RPMI7951 (cell line): ENCODE measurements at regions not wholly inside any gene's neighbourhood (a gene's known extent, or its start where the extent isn't known, plus 50 kb on each side); places are given as distances from the start of the nearest gene placed in this dataset.
"Not testable (repeated sequence)": the region's sequence is repeated elsewhere in the genome, so short reads cannot be mapped to it uniquely, and the experiment has no call there.

ENCODE experiments used
- DNase-seq: peaks from one replicate; pipeline ENCODE4 v3.0.0-alpha.2; 2012; ENCODE audit warnings: low read depth

DNA sequence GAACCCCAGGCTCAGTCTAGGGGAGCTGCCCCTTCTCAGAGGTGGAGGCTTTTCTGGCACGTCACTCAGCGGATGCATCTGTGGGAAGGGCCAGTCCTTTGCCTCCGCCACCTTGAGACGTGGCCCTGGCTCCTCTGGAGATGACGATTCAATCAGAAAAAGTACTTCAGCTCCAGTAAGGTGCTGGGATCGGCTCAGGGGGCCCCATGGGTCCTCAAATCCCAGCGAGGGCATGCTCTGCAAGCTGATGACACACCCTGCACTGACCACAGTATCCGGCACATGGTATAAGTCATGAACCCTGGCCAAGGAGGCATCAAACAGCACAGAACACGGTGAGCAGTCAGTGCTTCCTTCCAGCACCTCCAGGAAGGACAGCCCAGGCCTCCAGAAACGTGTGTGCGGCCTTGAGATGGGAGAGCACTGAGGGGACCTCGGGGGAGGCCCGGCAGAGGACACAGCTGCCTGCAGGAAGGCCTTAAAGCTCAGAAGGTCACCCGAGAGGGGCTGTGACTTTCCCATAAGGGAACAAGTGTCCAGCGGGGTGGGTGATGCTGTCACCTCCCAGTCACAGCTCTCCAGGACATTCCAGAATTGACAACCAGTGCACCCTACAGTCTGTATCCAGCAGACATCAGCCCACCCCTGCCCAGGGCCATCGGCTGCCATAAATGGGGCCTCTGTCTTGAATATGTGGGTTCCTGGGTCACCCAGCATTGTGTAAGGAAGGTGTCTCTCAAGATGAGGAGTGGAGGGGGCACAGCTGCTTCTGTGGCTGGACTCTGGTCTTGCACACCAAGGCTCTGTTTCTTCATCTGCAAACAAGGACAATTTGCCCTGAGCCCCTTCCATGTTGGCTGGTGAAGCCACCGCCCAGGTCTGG is 205.8 kb downstream of the NDUFA10 start:
- DNase-seq: peak; percentile 47

DNA sequence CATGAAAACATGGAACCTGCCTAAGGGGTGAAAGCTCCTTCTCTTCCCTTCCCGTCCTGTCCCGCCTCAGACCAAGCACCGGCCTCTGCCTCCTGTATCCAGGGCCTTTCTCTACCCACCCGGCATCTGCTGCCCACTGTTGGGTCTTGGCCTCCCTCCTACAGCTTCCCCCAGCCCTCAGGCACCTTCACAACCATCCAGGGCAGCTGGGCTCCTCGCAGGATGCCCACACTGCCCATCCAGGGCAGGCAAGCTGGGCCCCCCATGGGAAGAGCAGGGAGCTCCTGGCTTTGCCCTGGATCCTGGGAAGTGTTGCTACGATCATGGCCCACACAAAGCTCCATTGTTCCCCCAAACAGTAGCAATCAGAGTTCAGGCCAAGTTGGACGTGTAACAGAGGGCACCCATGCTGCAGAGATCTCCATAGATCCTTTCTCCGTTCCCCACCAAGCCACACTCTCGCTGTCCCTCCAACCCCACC is 206.6 kb downstream of the NDUFA10 start:
- no peak for DNase-seq

- DNase-seq: no peak
These were observed 207.1 kb downstream of the NDUFA10 start for GRCh38 chr2:239818086-239818485.

- not testable (repeated sequence) for DNase-seq
These were observed 207.6 kb downstream of the NDUFA10 start for GRCh38 chr2:239817468-239818031.

- no peak for DNase-seq
These were observed 208.3 kb downstream of the NDUFA10 start for GRCh38 chr2:239816576-239817467.

DNA sequence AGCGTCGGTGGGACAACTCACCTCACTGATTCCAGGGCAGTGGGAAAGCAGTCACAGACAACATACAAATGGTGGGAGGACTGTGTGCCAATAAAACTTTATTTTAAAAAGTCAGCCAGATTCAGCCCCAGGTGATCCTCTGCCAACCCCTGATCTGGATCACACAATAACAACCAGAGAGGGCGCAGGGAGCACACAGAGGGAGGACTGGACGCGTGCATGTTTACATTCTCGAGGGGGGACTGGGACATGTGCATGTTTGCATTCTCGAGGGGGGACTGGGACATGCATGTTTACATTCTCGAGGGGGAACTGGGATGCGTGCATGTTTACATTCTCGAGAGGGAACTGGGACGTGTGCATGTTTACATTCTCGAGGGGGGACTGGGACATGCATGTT is 209.5 kb downstream of the NDUFA10 start:
- no peak for DNase-seq

DNA sequence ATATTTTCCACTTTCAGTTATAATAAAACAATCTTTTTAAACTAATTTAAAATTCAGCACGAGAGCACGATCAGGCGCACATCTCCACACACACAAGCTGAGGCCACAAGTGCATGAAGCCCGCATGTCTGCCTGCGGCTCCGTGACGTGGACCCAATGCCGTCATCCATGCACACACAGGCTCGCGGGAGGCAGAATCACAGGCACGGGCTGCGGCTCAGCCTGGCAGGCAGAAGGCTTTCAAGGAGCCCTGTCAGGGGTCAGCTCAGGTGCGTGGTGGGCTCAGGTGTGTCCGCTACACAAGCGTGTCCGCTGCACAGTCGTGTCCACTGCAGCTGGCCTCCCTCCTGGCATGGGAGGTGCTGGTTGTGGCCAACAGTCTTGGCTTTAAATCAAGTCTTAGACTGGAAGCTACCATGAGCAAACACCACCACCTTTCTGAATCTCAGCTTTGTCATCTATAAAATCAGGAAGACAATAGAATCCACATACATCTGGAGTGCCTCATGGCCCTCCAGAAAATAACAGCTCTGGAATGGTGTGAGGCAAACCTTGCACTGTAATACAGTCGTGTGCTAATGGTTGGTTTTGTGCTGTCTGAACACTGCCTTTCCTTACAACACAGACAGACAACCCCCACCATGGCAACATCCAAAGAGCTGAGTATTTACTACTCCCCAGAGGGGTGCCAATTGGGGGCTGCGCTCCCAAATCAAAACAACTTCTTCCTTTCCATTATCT is 210.1 kb downstream of the NDUFA10 start:
- DNase-seq: no peak

DNA sequence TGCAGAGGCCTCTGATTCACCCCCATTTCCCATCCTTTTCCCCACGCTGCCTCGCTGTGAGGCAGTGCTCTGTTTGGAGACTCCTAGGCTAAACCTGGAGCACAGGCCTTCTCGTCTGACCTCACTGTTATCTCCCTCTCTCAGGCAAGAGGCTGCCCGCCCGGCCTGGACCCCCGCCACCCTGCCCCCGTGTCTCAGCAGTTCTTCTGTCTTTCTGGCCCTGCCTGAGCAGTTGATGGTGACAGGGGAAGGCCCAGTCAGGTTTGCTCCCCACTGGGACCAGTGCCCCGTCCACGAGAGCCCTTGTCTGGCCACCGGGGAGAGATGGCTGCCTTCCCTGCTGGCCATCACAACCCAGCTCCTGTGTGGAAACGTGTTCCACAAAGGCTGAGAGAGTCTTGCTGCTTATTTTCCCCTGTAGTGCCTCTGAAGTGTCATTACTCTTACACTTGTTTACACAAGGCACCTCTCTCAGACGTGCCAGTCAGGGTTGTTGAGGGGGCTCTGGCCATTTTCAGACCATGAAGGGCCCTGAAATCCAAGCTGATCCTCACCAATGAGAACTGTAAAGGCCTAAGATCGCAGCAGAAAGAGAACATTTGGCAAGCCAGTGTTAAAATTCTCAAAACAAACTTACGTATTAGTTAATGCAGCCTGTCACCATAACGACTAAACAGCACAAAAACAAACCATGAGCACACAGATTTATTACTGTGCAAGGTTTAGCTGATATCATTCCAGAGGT is 210.9 kb downstream of the NDUFA10 start:
- no peak for DNase-seq

DNA sequence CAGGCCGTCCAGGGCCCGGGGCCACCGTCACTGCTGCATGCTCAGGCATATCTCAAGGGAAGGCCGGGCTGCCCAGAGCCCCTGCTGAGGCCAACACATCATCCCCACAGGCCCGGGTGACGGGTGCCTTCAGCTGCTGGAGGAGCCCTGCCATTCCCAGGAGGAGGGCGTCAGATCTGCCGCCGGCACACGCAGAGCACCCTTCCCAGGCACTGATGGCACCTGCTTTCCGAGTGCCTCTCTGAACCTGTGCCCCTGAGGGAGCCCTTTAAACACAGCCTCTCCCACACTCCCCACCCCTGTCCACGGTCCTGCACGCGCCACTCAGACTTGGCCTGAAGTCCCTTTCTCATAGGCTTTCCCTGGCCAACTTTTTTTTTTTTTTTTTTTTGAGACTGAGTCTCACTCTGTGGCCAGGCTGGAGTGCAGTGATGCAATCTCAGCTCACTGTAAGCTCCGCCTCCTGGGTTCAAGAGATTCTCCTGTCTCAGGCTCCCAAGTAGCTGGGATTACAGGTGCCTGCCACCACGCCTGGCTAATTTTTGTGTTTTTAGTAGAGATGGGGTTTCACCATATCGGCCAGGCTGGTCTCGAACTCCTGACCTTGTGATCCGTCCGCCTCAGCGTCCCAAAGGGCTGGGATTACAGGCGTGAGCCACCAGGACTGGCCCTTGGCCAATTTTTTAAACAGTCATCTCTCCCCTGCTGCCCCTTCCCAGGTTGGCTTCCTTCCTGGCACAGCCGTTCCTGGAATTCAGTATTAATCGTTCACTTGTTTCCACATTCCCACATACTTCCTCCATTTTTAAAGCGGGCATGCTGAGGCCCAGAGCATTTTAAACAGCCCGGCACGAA is 211.7 kb downstream of the NDUFA10 start:
- DNase-seq: no peak

DNA sequence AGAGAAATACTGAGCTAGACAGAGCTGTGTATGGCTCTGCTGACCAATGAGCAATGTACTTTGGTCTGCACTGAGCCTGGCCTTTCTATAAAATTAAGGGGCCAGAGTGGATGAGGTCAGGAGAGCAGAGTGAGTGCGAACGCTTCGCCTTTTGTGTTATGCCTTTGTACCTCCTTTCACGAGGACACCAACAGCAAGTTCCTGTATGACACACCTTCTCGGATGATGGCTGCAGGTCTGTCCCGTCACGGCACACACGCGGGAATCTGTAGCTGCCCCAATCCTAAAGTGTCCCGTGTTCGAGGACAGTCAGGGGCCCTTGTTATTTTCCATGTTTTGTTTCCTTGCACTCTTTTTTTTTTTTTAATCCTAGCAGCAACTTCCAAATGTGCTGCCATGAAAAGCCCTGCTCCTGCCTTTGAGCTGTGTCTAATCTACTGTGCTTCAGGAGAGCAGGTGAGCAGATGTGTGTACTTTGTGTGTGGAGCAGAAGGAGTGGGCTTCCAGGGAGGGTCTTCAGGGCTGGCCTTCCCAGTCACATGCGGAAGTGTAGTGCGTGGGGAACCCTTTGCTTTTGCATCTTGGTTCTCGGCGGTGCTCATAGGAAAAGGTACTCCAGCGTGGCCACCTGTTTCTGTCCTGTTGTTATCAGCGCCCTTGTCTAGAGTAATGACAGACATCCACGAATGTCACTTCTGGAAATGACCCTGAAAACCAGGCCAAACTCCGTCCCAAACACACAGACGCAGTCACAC is 213.2 kb downstream of the NDUFA10 start:
- no peak for DNase-seq

DNA sequence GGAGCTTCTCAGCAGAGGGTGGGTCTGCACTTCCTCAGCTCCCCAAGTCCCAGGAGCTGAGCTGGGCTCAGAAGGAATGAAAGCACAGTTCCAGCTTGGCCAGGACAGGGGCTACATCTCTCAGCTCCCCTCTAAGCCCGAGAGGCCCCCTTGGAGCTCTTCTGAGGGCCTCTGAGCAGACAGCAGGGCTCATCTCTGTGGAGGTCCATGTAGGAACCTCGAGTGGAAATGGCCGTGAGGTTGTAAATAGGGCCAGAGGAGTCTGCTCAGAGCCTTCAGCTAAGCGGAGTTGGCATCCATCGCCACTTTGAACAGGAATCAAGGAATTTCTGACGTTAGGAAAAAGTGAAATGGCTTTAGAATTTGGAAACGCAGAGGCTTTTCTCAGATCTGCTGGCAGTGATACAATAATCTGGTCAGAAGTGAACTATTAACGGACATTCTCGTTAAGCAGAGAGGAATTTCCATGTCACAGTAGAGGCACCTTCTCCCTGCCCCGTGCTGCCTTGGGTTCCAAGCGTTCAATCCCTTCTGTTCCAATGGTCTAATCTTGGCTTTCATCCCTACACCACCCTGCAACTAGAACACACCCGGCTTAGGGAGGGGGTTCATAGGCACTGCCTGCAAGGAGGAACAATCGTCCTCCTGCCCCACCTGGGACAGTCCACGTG is 213.9 kb downstream of the NDUFA10 start:
- DNase-seq: no peak

- no peak for DNase-seq
These were observed 215.8 kb downstream of the NDUFA10 start for GRCh38 chr2:239809391-239809790.

DNA sequence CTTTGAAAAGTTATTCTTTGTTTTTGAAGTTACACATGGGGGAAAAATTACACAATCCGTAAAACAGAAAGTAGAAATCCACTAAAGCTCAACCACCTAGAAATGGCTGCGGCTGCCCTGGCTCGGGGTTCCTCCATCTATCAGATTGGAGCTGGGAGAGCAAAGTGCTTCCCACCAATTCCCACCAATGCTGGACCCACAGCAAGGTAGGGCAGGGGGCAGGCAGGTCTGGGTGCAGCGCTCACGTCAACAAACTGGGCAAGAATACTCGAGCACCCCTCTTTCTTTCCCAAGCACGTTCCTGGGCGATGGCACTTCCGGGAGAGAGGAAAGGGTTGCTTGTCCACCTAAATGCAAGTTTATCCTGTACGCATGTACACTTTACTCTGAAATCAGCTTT is 217.6 kb downstream of the NDUFA10 start:
- DNase-seq: no peak

DNA sequence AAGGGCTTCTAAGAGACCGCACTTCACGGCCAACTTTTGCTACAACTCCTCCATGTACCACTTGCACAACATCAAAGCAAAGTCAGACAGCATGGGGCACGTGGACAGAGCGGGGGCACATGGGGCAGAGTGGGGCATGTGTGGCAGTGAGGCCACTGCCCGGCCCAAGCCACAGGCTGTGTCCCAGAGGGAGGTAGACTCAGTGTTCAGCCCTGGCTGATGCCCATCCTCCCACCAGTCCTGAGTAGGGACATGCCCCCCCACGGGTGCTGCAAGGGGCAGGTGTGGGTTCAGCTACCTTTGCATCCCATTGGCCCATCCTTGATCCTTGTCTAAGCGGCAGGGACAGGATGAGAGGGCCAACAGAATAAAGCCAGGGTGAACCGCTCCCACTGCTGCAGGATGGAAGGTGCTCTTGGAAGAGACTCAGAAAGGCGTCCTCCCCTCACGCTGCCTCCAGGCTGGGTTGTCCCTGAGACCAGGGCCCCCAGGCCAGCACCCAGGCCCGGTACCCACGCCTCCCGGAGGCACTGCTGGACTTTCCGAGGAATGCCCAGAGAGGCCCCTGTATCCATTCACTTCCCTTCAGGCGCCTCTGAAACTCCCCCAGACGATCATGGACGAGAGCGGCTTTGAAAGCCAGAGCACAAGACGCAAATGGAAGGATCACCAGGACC is 218.2 kb downstream of the NDUFA10 start:
- DNase-seq: no peak

DNA sequence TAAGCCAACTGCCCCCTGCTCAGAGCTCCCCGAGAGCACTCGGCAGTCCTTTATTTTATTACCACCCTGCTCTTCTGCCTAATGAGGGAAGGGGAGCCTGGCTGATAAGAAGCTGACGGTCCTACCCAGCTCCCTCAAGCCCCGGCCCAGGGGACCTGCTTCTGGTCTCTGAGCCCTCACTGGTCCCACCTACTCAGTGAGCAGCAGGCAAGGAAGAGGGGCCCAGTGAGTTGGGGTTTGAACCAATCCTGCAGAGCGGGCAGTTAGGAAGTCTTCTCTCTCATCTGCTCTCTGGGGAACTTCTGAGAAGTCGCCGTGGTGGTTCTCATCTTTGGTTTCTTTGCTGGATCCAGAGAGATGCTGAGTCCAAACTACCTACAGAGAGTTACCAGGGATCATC is 218.9 kb downstream of the NDUFA10 start:
- DNase-seq: no peak

DNA sequence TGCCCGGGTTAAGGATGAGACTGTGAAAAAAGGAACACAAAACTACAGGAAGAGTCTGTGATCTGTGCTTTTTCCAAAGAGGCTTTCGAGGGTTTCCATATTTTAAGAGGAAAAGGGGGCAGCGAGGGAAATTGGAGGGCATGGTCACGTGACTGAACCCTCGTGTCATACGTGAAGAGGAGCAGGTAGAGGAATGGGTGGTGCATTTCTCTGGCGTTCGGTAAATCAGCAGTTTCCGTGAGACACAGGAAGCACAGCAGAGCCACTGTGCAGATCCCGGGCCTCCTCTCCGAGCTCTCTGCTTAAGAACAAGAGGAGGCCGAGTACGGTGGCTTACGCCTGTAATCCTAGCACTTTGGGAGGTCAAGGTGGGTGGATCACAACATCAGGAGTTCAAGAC is 219.7 kb downstream of the NDUFA10 start:
- no peak for DNase-seq

GRCh38 chr2:239805043-239805329 is 220.2 kb downstream of the NDUFA10 start:
- DNase-seq: no peak
